GM06990 (cell line): ENCODE measurements at regions not wholly inside any gene's neighbourhood (a gene's known extent, or its start where the extent isn't known, plus 50 kb on each side); places are given as distances from the start of the nearest gene placed in this dataset.

Experiments
- DNase-seq: peaks from one replicate; pipeline ENCODE4 v3.0.0-alpha.2; 2011; ENCODE audit not compliant: insufficient read length; ENCODE audit errors: extremely low read depth
- H3K27me3 ChIP-seq: replicated peaks from 2 replicates; pipeline ENCODE4 v1.6.0; 2011; ENCODE audit warnings: low read length; ENCODE audit not compliant: control insufficient read depth, insufficient read depth
- H3K36me3 ChIP-seq: 2 replicates; pipeline ENCODE4 v1.5.1; 2011; ENCODE audit warnings: low read length; ENCODE audit not compliant: control insufficient read depth, insufficient read depth
- H3K4me3 ChIP-seq: replicated peaks from 2 replicates; pipeline ENCODE4 v1.5.1; 2011; ENCODE audit warnings: low read depth, mild to moderate bottlenecking, control low read depth, low read length
- TF ChIP-seq, protein P1 (sequence below): IDR thresholded peaks from 2 replicates; pipeline ENCODE4 v1.5.1; 2011; ENCODE audit warnings: low read length, control low read depth, mild to moderate bottlenecking, inconsistent platforms; ENCODE audit not compliant: insufficient read depth, poor library complexity, severe bottlenecking

DNA sequence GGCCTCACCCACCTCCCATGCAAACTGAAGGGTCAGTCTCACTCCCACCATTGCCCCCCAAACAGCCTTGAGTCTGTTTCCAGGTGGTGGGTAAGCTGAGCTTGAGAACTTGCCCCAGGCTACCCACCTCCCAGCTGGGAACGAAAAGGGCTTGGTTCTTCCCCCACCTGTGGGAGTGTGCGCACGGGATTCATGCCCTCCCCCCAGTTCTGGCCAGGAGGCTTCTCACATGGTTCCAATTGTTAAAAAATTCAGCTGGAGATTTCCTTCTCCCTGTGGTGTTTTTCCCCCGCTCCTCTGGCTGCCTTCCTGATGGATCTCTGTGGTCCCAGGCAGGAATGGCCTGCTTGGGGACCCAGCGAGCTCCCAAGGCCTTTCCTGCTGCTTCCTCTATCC lies 81.8 kb upstream of the C21orf91 start:
- Histone ChIP-seq H3K36me3 (no peaks in the 10 kb centered on the region), H3K27me3 (no peaks in the 10 kb centered on the region), H3K4me3 (no peak overlapping the region)
- no peak for DNase-seq
- TF ChIP-seq, protein P1, sequence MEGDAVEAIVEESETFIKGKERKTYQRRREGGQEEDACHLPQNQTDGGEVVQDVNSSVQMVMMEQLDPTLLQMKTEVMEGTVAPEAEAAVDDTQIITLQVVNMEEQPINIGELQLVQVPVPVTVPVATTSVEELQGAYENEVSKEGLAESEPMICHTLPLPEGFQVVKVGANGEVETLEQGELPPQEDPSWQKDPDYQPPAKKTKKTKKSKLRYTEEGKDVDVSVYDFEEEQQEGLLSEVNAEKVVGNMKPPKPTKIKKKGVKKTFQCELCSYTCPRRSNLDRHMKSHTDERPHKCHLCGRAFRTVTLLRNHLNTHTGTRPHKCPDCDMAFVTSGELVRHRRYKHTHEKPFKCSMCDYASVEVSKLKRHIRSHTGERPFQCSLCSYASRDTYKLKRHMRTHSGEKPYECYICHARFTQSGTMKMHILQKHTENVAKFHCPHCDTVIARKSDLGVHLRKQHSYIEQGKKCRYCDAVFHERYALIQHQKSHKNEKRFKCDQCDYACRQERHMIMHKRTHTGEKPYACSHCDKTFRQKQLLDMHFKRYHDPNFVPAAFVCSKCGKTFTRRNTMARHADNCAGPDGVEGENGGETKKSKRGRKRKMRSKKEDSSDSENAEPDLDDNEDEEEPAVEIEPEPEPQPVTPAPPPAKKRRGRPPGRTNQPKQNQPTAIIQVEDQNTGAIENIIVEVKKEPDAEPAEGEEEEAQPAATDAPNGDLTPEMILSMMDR, result no peak

DNA sequence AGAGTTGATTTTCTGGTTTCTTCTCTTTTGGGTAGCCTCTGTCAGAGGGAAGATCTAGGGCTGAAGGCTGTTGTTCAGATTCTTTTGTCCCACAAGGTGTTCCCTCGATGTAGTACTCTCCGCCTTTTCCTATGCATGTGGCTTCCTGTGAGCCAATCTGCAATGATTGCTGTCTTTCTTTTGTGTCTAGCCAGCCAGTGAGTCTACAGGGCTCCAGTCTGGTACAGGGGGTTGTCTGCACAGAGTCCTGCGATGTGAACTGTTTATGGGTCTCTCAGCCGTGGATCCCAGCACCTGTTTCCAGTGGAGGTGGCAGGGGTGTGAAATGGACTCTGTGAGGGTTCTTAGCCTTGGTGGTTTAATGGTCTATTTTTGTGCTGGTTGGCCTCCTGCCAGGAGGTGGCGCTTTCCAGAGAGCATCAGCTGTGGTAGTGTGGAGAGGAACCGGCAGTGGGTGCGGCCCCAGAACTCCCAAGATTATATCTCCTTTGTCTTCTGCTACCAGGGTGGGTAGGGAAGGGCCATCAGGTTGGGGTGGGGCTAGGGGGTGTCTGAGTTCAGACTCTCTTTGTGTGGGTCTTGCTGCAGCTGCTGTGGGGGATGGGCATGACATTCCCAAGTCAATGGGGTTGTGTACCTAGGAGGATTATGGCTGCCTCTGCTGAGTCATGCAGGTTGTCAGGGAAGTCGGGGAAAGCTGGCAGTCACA lies 81.3 kb upstream of the C21orf91 start:
- no peak for DNase-seq
- Histone ChIP-seq H3K27me3 (no peaks in the 10 kb centered on the region), H3K4me3 (no peak overlapping the region), H3K36me3 (no peaks in the 10 kb centered on the region)
- TF ChIP-seq, protein P1, result no peak

DNA sequence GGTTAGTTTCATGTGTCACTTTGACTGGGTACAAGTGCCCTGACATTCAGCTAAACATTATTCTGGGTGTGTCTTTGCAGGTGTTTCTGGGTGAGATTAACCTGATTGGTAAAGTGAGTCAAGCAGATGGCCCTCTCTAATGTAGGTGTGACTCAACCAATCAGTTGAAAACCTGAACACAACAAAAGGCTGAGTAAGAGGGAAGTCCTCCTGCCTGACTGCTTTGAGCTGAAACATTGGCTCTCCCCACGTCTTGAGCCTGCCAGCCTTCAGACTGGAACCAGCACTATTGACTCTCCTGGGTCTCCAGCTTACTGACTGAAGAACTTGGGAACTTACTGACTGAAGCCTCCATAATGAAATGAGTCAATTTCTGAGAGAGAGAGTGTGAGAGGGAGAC lies 70.0 kb upstream of the C21orf91 start:
- Histone ChIP-seq H3K36me3 (no peaks in the 10 kb centered on the region), H3K4me3 (no peak overlapping the region), H3K27me3 (no peaks in the 10 kb centered on the region)
- DNase-seq, result no peak
- TF ChIP-seq, protein P1, result no peak

DNA sequence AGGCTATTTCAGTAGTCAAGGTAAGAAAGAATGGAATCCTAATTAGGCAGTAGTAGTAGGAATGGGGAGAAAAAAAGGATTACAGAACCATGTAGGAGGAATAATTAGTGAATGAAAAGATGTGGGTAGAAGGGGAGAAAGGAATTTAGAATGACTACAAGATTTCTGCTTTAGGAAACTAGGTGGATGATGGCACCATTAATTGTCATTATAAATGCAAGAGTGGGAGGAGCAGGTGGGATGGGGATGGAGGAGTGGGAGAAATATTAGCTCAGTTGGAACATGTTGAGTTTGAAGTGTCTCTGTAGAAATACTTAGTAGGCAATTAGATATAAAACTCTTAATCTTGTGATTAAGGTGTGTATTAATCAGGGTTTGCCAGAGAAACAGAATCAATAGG lies 50.0 kb upstream of the C21orf91 start:
- no peak for DNase-seq

More for the DNA sequence above, 50.0 kb upstream of the C21orf91 start:
- no peaks in the 10 kb centered on the region for H3K27me3 ChIP-seq
- H3K36me3 ChIP-seq, result no peaks in the 10 kb centered on the region
- TF ChIP-seq, protein P1, result no peak
- H3K4me3 ChIP-seq, result no peak overlapping the region
